ENCODE measurements at regions not wholly inside any gene's neighbourhood (a gene's known extent, or its start where the extent isn't known, plus 50 kb on each side); places are given as distances from the start of the nearest gene placed in this dataset.
"Not testable (repeated sequence)": the region's sequence is repeated elsewhere in the genome, so short reads cannot be mapped to it uniquely, and the experiment has no call there.

- not testable (repeated sequence) for DNase-seq; H3K4me3 ChIP-seq (ENCODE audit: low read length); H3K9me3 ChIP-seq (ENCODE audit: control insufficient read depth, low read depth, low read length); H3K27me3 ChIP-seq (ENCODE audit: control insufficient read depth, insufficient read depth, low read length); H3K36me3 ChIP-seq (ENCODE audit: control insufficient read depth, insufficient read depth, low read length); H3K27ac ChIP-seq (ENCODE audit: low read length); H3K4me1 ChIP-seq (ENCODE audit: control insufficient read depth, insufficient read depth, low read length)
- 67% methylated on average over 2 of the region's 6 CpGs for WGBS (ENCODE audit: insufficient coverage, low lambda C conversion rate)
These were observed 787.4 kb upstream of the TPTE start for GRCh38 chr21:9733761-9734558.

GRCh38 chr21:9735421-9735961, 785.9 kb upstream of the TPTE start:
- H3K27me3 ChIP-seq (ENCODE audit: control insufficient read depth, insufficient read depth, low read length) = no peaks in the 10 kb centered on the region
- no peaks in the 10 kb centered on the region for H3K4me1 ChIP-seq (ENCODE audit: control insufficient read depth, insufficient read depth, low read length)
- whole genome bisulfite sequencing (ENCODE audit: insufficient coverage, low lambda C conversion rate) = 68% methylated on average over 4 of the region's 21 CpGs
- H3K9me3 ChIP-seq (ENCODE audit: control insufficient read depth, low read depth, low read length) = peaks cover 12% of the 10 kb centered on the region
- H3K27ac ChIP-seq (ENCODE audit: low read length) = no peak overlapping the region
- no peak for DNase-seq
- no peaks in the 10 kb centered on the region for H3K36me3 ChIP-seq (ENCODE audit: control insufficient read depth, insufficient read depth, low read length)
- no peak overlapping the region for H3K4me3 ChIP-seq (ENCODE audit: low read length)

DNA sequence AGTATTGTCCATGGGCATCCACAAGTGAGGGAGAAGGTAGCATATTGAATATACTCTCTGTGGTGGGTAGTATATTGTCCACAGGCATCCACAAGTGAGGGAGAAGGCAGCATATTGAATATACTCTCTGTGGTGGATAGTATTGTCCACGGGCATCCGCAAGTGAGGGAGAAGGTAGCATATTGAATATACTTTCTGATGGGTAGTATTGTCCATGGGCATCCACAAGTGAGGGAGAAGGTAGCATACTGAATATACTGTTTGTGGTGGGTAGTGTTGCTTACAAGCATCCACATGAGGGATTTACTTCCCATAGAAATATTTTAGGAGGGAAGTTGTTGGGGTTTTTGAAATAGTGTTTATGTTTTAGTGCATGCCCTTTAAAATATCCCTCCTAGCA, 784.1 kb upstream of the TPTE start:
- DNase-seq; H3K27me3 ChIP-seq (ENCODE audit: control insufficient read depth, insufficient read depth, low read length); H3K4me3 ChIP-seq (ENCODE audit: low read length); H3K4me1 ChIP-seq (ENCODE audit: control insufficient read depth, insufficient read depth, low read length); H3K36me3 ChIP-seq (ENCODE audit: control insufficient read depth, insufficient read depth, low read length); H3K27ac ChIP-seq (ENCODE audit: low read length): not testable (repeated sequence)
- peaks cover 12% of the 10 kb centered on the region for H3K9me3 ChIP-seq (ENCODE audit: control insufficient read depth, low read depth, low read length)
- no CpG with 5 or more reads among the region's 2 CpGs for WGBS (ENCODE audit: insufficient coverage, low lambda C conversion rate)

GRCh38 chr21:9737871-9738515, 783.4 kb upstream of the TPTE start:
- not testable (repeated sequence) for H3K27ac ChIP-seq (ENCODE audit: low read length); H3K4me3 ChIP-seq (ENCODE audit: low read length); H3K4me1 ChIP-seq (ENCODE audit: control insufficient read depth, insufficient read depth, low read length); H3K27me3 ChIP-seq (ENCODE audit: control insufficient read depth, insufficient read depth, low read length); H3K36me3 ChIP-seq (ENCODE audit: control insufficient read depth, insufficient read depth, low read length); DNase-seq
- peaks cover 12% of the 10 kb centered on the region for H3K9me3 ChIP-seq (ENCODE audit: control insufficient read depth, low read depth, low read length)
- 54% methylated on average over 3 of the region's 5 CpGs for WGBS (ENCODE audit: insufficient coverage, low lambda C conversion rate)

- no peak overlapping the region for H3K27ac ChIP-seq (ENCODE audit: low read length)
- DNase-seq = no peak
- H3K9me3 ChIP-seq (ENCODE audit: control insufficient read depth, low read depth, low read length) = peaks cover 12% of the 10 kb centered on the region
- no peaks in the 10 kb centered on the region for H3K4me1 ChIP-seq (ENCODE audit: control insufficient read depth, insufficient read depth, low read length)
- H3K4me3 ChIP-seq (ENCODE audit: low read length) = no peak overlapping the region
- WGBS (ENCODE audit: insufficient coverage, low lambda C conversion rate) = 47% methylated on average over 2 of the region's 2 CpGs
- H3K36me3 ChIP-seq (ENCODE audit: control insufficient read depth, insufficient read depth, low read length) = no peaks in the 10 kb centered on the region
- no peaks in the 10 kb centered on the region for H3K27me3 ChIP-seq (ENCODE audit: control insufficient read depth, insufficient read depth, low read length)
These were observed 782.9 kb upstream of the TPTE start for GRCh38 chr21:9738527-9738926.

GRCh38 chr21:9739240-9739639, 782.1 kb upstream of the TPTE start:
- H3K4me3 ChIP-seq (ENCODE audit: low read length) = no peak overlapping the region
- H3K36me3 ChIP-seq (ENCODE audit: control insufficient read depth, insufficient read depth, low read length) = no peaks in the 10 kb centered on the region
- H3K4me1 ChIP-seq (ENCODE audit: control insufficient read depth, insufficient read depth, low read length) = no peaks in the 10 kb centered on the region
- WGBS (ENCODE audit: insufficient coverage, low lambda C conversion rate) = 65% methylated on average over 3 of the region's 3 CpGs
- no peak for DNase-seq
- H3K27ac ChIP-seq (ENCODE audit: low read length) = no peak overlapping the region
- H3K27me3 ChIP-seq (ENCODE audit: control insufficient read depth, insufficient read depth, low read length) = no peaks in the 10 kb centered on the region
- H3K9me3 ChIP-seq (ENCODE audit: control insufficient read depth, low read depth, low read length) = peaks cover 12% of the 10 kb centered on the region

GRCh38 chr21:9740177-9740941, 781.0 kb upstream of the TPTE start:
- not testable (repeated sequence) for H3K36me3 ChIP-seq (ENCODE audit: control insufficient read depth, insufficient read depth, low read length); H3K9me3 ChIP-seq (ENCODE audit: control insufficient read depth, low read depth, low read length)
- 86% methylated on average over 1 of the region's 8 CpGs for WGBS (ENCODE audit: insufficient coverage, low lambda C conversion rate)

GRCh38 chr21:9740991-9741742, 780.2 kb upstream of the TPTE start:
- not testable (repeated sequence) for H3K9me3 ChIP-seq (ENCODE audit: control insufficient read depth, low read depth, low read length); H3K4me1 ChIP-seq (ENCODE audit: control insufficient read depth, insufficient read depth, low read length); H3K36me3 ChIP-seq (ENCODE audit: control insufficient read depth, insufficient read depth, low read length); H3K4me3 ChIP-seq (ENCODE audit: low read length); DNase-seq; H3K27ac ChIP-seq (ENCODE audit: low read length); H3K27me3 ChIP-seq (ENCODE audit: control insufficient read depth, insufficient read depth, low read length)
- WGBS (ENCODE audit: insufficient coverage, low lambda C conversion rate) = 40% methylated on average over 1 of the region's 8 CpGs

More at GRCh38 chr21:9740177-9740941, 781.0 kb upstream of the TPTE start:
- not testable (repeated sequence) for DNase-seq; H3K4me3 ChIP-seq (ENCODE audit: low read length); H3K27ac ChIP-seq (ENCODE audit: low read length); H3K27me3 ChIP-seq (ENCODE audit: control insufficient read depth, insufficient read depth, low read length); H3K4me1 ChIP-seq (ENCODE audit: control insufficient read depth, insufficient read depth, low read length)

GRCh38 chr21:9743566-9743965, 777.8 kb upstream of the TPTE start:
- not testable (repeated sequence) for H3K4me3 ChIP-seq (ENCODE audit: low read length); H3K9me3 ChIP-seq (ENCODE audit: control insufficient read depth, low read depth, low read length); H3K36me3 ChIP-seq (ENCODE audit: control insufficient read depth, insufficient read depth, low read length); DNase-seq; H3K27me3 ChIP-seq (ENCODE audit: control insufficient read depth, insufficient read depth, low read length); H3K4me1 ChIP-seq (ENCODE audit: control insufficient read depth, insufficient read depth, low read length); H3K27ac ChIP-seq (ENCODE audit: low read length)
- WGBS (ENCODE audit: insufficient coverage, low lambda C conversion rate) = 88% methylated on average over 6 of the region's 10 CpGs

GRCh38 chr21:9744166-9744565, 777.2 kb upstream of the TPTE start:
- not testable (repeated sequence) for DNase-seq; H3K27ac ChIP-seq (ENCODE audit: low read length); H3K36me3 ChIP-seq (ENCODE audit: control insufficient read depth, insufficient read depth, low read length); H3K27me3 ChIP-seq (ENCODE audit: control insufficient read depth, insufficient read depth, low read length); H3K4me3 ChIP-seq (ENCODE audit: low read length); H3K9me3 ChIP-seq (ENCODE audit: control insufficient read depth, low read depth, low read length); H3K4me1 ChIP-seq (ENCODE audit: control insufficient read depth, insufficient read depth, low read length)
- WGBS (ENCODE audit: insufficient coverage, low lambda C conversion rate) = 40% methylated on average over 1 of the region's 4 CpGs

Data from large intestine (tissue), 3 donors.